ENCODE measurements at regions not wholly inside any gene's neighbourhood (a gene's known extent, or its start where the extent isn't known, plus 50 kb on each side); places are given as distances from the start of the nearest gene placed in this dataset.

DNA sequence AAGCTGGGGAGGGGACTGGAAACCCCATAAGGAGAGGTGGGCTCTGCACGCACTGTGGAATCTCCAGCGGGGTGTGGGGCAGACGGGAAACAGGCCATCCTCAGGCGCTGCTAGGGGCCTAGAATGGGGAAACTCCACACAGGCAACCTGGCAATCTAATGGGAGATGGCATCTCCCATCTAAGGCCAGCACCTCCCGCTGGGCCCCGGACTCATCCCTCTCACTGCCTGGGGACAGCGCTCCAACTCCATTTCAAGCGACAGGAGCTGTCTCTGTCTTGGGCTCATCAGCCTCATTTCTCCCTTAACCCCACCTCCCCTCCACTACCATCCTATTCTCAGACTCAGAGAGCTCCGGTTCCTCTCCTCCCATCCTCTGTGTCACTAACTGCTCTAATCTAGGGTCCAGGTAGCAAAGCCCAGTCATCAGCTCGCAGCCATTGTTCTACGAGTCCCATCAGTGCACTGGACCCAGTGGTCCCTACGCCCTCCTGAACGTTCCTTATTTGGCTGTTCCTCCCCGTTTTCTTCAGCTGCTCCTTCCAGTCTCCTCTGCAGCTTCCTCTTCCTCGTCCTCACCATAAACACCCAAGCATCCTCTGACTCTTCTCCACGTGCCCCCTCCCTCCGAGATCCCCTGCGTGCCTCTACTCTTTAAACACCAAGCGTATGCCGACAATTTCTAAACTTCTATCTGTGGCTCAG, 93.4 kb upstream of the CASZ1 start:
- TF ChIP-seq CTCF (IDR thresholded peaks at IDR 0.05; ENCODE audit: borderline replicate concordance, extremely low read depth, low read length, poor library complexity, severe bottlenecking) = no peak
- no peak for TF ChIP-seq EZH2 (IDR thresholded peaks at IDR 0.05; ENCODE audit: borderline replicate concordance, low read depth, low read length, severe bottlenecking)

Data from DND-41 (cell line).